HG03520 (cell line): ENCODE measurements at regions not wholly inside any gene's neighbourhood (a gene's known extent, or its start where the extent isn't known, plus 50 kb on each side); places are given as distances from the start of the nearest gene placed in this dataset.
"Not testable (repeated sequence)": the region's sequence is repeated elsewhere in the genome, so short reads cannot be mapped to it uniquely, and the experiment has no call there.

ENCODE experiments used
- ATAC-seq: cut with Tn5 transposase; IDR thresholded peaks from one replicate; pipeline ENCODE4 v1.9.1; 2021; ENCODE audit warnings: mild to moderate bottlenecking, moderate library complexity; ENCODE audit not compliant: unreplicated experiment

GRCh38 chr7:138252666-138253065 is 176.4 kb downstream of the AKR1D1 start:
- ATAC-seq: not testable (repeated sequence)

GRCh38 chr7:138254444-138254843 is 178.2 kb downstream of the AKR1D1 start:
- no peak for ATAC-seq

GRCh38 chr7:138257459-138258196 is 181.4 kb downstream of the AKR1D1 start:
- no peak for ATAC-seq

- ATAC-seq: no peak
Measured at GRCh38 chr7:138258197-138258559, 181.9 kb downstream of the AKR1D1 start.

GRCh38 chr7:138259675-138260074 is 183.4 kb downstream of the AKR1D1 start:
- ATAC-seq: no peak

- no peak for ATAC-seq
Measured at GRCh38 chr7:138267934-138268333, 191.7 kb downstream of the AKR1D1 start.

GRCh38 chr7:138276891-138277290 is 183.2 kb upstream of the TRIM24 start:
- no peak for ATAC-seq

GRCh38 chr7:138278601-138279000 is 181.5 kb upstream of the TRIM24 start:
- no peak for ATAC-seq

- ATAC-seq: no peak
Measured at GRCh38 chr7:138282997-138283396, 177.1 kb upstream of the TRIM24 start.

GRCh38 chr7:138285129-138285528 is 174.9 kb upstream of the TRIM24 start:
- no peak for ATAC-seq

- no peak for ATAC-seq
Measured at GRCh38 chr7:138286846-138287245, 173.2 kb upstream of the TRIM24 start.

GRCh38 chr7:138287549-138287948 is 172.5 kb upstream of the TRIM24 start:
- ATAC-seq: no peak

- no peak for ATAC-seq
Measured at GRCh38 chr7:138289082-138289481, 171.0 kb upstream of the TRIM24 start.

GRCh38 chr7:138289864-138290263 is 170.2 kb upstream of the TRIM24 start:
- no peak for ATAC-seq

GRCh38 chr7:138292951-138293350 is 167.1 kb upstream of the TRIM24 start:
- no peak for ATAC-seq

GRCh38 chr7:138295049-138295637 is 164.9 kb upstream of the TRIM24 start:
- peak; percentile 70 for ATAC-seq

GRCh38 chr7:138297526-138297925 is 162.5 kb upstream of the TRIM24 start:
- no peak for ATAC-seq

- ATAC-seq: no peak
Measured at GRCh38 chr7:138299066-138299465, 161.0 kb upstream of the TRIM24 start.

GRCh38 chr7:138303230-138304070 is 156.6 kb upstream of the TRIM24 start:
- ATAC-seq: no peak

GRCh38 chr7:138304071-138304320 is 156.1 kb upstream of the TRIM24 start:
- no peak for ATAC-seq

GRCh38 chr7:138307633-138308032 is 152.4 kb upstream of the TRIM24 start:
- no peak for ATAC-seq

GRCh38 chr7:138308136-138308535 is 151.9 kb upstream of the TRIM24 start:
- ATAC-seq: no peak
